Anterior cingulate cortex (tissue), 58 donors: ENCODE measurements at regions not wholly inside any gene's neighbourhood (a gene's known extent, or its start where the extent isn't known, plus 50 kb on each side); places are given as distances from the start of the nearest gene placed in this dataset.
"Not testable (repeated sequence)": the region's sequence is repeated elsewhere in the genome, so short reads cannot be mapped to it uniquely, and the experiment has no call there.

Experiments used
- DNase-seq, 58 donors: peaks; one replicate each; lab custom pipeline; 2025; lab: John Stamatoyannopoulos, UW

GRCh38 chr7:106713452-106713851, 52.5 kb upstream of the CCDC71L start:
- not testable (repeated sequence) for DNase-seq

GRCh38 chr7:106714590-106715442, 53.9 kb upstream of the CCDC71L start:
- DNase-seq = not testable (repeated sequence)

GRCh38 chr7:106715730-106716129, 54.8 kb upstream of the CCDC71L start:
- no peak for DNase-seq

GRCh38 chr7:106717254-106717954, 56.4 kb upstream of the CCDC71L start:
- DNase-seq = no peak

- no peak for DNase-seq
Measured at GRCh38 chr7:106717955-106718871, 57.3 kb upstream of the CCDC71L start.

GRCh38 chr7:106720641-106721040, 59.7 kb upstream of the CCDC71L start:
- DNase-seq = no peak

- DNase-seq = no peak
Measured at GRCh38 chr7:106721816-106722785, 61.1 kb upstream of the CCDC71L start.

GRCh38 chr7:106723398-106723797, 62.4 kb upstream of the CCDC71L start:
- no peak for DNase-seq

GRCh38 chr7:106729720-106730385, 68.9 kb upstream of the CCDC71L start:
- no peak for DNase-seq

- no peak for DNase-seq
Measured at GRCh38 chr7:106731187-106731586, 70.2 kb upstream of the CCDC71L start.

- no peak for DNase-seq
Measured at GRCh38 chr7:106731646-106732444, 70.9 kb upstream of the CCDC71L start.

GRCh38 chr7:106735637-106736036, 74.7 kb upstream of the CCDC71L start:
- DNase-seq = no peak

GRCh38 chr7:106736123-106736507, 75.2 kb upstream of the CCDC71L start:
- no peak for DNase-seq

- no peak for DNase-seq
Measured at GRCh38 chr7:106736508-106737201, 75.7 kb upstream of the CCDC71L start.

GRCh38 chr7:106737202-106737562, 76.2 kb upstream of the CCDC71L start:
- no peak for DNase-seq

- DNase-seq = no peak
Measured at GRCh38 chr7:106740806-106741205, 79.8 kb upstream of the CCDC71L start.

- peak in 2 of 58 donors; percentile 2 for DNase-seq
Measured at GRCh38 chr7:106744563-106745091, 83.7 kb upstream of the CCDC71L start.
